ENCODE measurements at regions not wholly inside any gene's neighbourhood (a gene's known extent, or its start where the extent isn't known, plus 50 kb on each side); places are given as distances from the start of the nearest gene placed in this dataset.
"Not testable (repeated sequence)": the region's sequence is repeated elsewhere in the genome, so short reads cannot be mapped to it uniquely, and the experiment has no call there.

GRCh38 chr3:20524328-20524727 lies 338.3 kb upstream of the SGO1 start:
- no peak for ATAC-seq
- in situ Hi-C loops (cut with HindIII; ENCODE audit: low pct_unique_long_range_greater_than_20kb, low sequenced_read_pairs): no loop called here

GRCh38 chr3:20523293-20523692 lies 337.3 kb upstream of the SGO1 start:
- POLR2A ChIA-PET: no interaction called here
- in situ Hi-C loops (cut with HindIII; ENCODE audit: low pct_unique_long_range_greater_than_20kb, low sequenced_read_pairs) (no loop called here), intact Hi-C loops (cut with micrococcal nuclease; ENCODE audit: unreplicated experiment) (no loop called here)
- no peaks in the 10 kb centered on the region for H3K27me3 ChIP-seq (ENCODE audit: control insufficient read depth, insufficient read depth, low read length)
- TF ChIP-seq TCF7L2 (IDR thresholded peaks at IDR 0.05; ENCODE audit: low read depth, low read length) (no peak), SIN3A (IDR thresholded peaks at IDR 0.05; ENCODE audit: borderline replicate concordance, insufficient read depth, low read depth, low read length) (no peak), POLR2AphosphoS5 (IDR thresholded peaks at IDR 0.05; ENCODE audit: low read depth, low read length) (no peak), REST (IDR thresholded peaks at IDR 0.05; ENCODE audit: insufficient read depth in 1 of 2, low read depth in 2 of 2, low read length in 1 of 2) (no peak), CTCF (IDR thresholded peaks at IDR 0.05) (no peak)
- no peak overlapping the region for H3K27ac ChIP-seq (ENCODE audit: low read length)
- CTCF ChIA-PET: no interaction called here
- H3K4me1 ChIP-seq (ENCODE audit: control insufficient read depth, insufficient read depth, low read length): no peaks in the 10 kb centered on the region
- H3K9me3 ChIP-seq (ENCODE audit: control insufficient read depth, insufficient read depth, low read depth, low read length): no peaks in the 10 kb centered on the region
- H3K36me3 ChIP-seq (ENCODE audit: control insufficient read depth, insufficient read depth, low read length): no peaks in the 10 kb centered on the region
- no TSS peak for BruUV-seq (replicated peaks)
- no peak for ATAC-seq
- H3K4me3 ChIP-seq (ENCODE audit: low read depth in 2 of 2, low read length in 2 of 2): no peak overlapping the region
- no peak for DNase-seq (ENCODE audit: low read depth, low spot score)

More at GRCh38 chr3:20524328-20524727, 338.3 kb upstream of the SGO1 start:
- Histone ChIP-seq H3K27me3 (ENCODE audit: control insufficient read depth, insufficient read depth, low read length) (no peaks in the 10 kb centered on the region), H3K4me1 (ENCODE audit: control insufficient read depth, insufficient read depth, low read length) (no peaks in the 10 kb centered on the region), H3K36me3 (ENCODE audit: control insufficient read depth, insufficient read depth, low read length) (no peaks in the 10 kb centered on the region), H3K4me3 (ENCODE audit: low read depth in 2 of 2, low read length in 2 of 2) (no peak overlapping the region), H3K9me3 (ENCODE audit: control insufficient read depth, insufficient read depth, low read depth, low read length) (no peaks in the 10 kb centered on the region), H3K27ac (ENCODE audit: low read length) (no peak overlapping the region)
- ChIA-PET CTCF (no interaction called here), POLR2A (no interaction called here)
- no TSS peak for BruUV-seq (replicated peaks)
- intact Hi-C loops (cut with micrococcal nuclease; ENCODE audit: unreplicated experiment): no loop called here
- DNase-seq (ENCODE audit: low read depth, low spot score): no peak
- TF ChIP-seq SIN3A (IDR thresholded peaks at IDR 0.05; ENCODE audit: borderline replicate concordance, insufficient read depth, low read depth, low read length): no peak
- TF ChIP-seq REST (IDR thresholded peaks at IDR 0.05; ENCODE audit: insufficient read depth in 1 of 2, low read depth in 2 of 2, low read length in 1 of 2): no peak
- TF ChIP-seq POLR2AphosphoS5 (IDR thresholded peaks at IDR 0.05; ENCODE audit: low read depth, low read length): no peak
- TF ChIP-seq TCF7L2 (IDR thresholded peaks at IDR 0.05; ENCODE audit: low read depth, low read length): no peak
- TF ChIP-seq CTCF (IDR thresholded peaks at IDR 0.05): no peak

DNA sequence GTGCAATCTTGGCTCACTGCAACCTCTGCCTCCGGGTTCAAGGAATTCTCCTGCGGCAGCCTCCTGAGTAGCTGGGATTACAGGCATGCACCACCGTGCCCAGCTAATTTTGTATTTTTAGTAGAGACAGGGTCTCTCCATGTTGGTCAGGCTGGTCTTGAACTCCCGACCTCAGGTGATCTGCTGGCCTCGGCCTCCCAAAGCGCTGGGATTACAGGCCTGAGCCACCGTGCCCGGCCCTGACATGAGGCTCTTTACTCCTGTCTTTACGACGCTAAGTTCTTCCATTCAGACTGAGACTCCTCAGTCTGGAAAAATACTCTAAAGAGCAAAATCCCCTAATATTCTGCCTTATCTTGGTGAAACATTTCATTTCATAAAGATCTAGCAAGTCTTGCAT lies 331.3 kb upstream of the SGO1 start:
- H3K36me3 ChIP-seq (ENCODE audit: control insufficient read depth, insufficient read depth, low read length); BruUV-seq (replicated peaks); H3K4me1 ChIP-seq (ENCODE audit: control insufficient read depth, insufficient read depth, low read length); CTCF ChIA-PET; ATAC-seq; H3K27me3 ChIP-seq (ENCODE audit: control insufficient read depth, insufficient read depth, low read length); intact Hi-C loops (cut with micrococcal nuclease; ENCODE audit: unreplicated experiment); in situ Hi-C loops (cut with HindIII; ENCODE audit: low pct_unique_long_range_greater_than_20kb, low sequenced_read_pairs); H3K4me3 ChIP-seq (ENCODE audit: low read depth in 2 of 2, low read length in 2 of 2); POLR2A ChIA-PET; H3K27ac ChIP-seq (ENCODE audit: low read length); H3K9me3 ChIP-seq (ENCODE audit: control insufficient read depth, insufficient read depth, low read depth, low read length); DNase-seq (ENCODE audit: low read depth, low spot score): not testable (repeated sequence)

Measured in Panc1 (cell line).